GM12878 (cell line): ENCODE measurements at regions not wholly inside any gene's neighbourhood (a gene's known extent, or its start where the extent isn't known, plus 50 kb on each side); places are given as distances from the start of the nearest gene placed in this dataset.

Experiments
- ATAC-seq: fragments of 200-7000 bp; cut with Tn5 transposase; 3 replicates; pipeline ENCODE4 v1.9.1; 2020; ENCODE audit warnings: mild to moderate bottlenecking, moderate library complexity
- BruUV-seq: library from RNA; stranded (reverse); fragments of 400-500 nt; replicated peaks from 2 replicates; lab custom pipeline; 2021; lab: Mats Ljungman, UMichigan
- CTCF ChIA-PET: fragments of 300-600 bp; sonication (Branson Sonifier 250); formaldehyde crosslinking; extraction: SDS; loops from one replicate; lab custom pipeline; 2021; ENCODE audit warnings: inconsistent platforms; lab: Yijun Ruan, JAX
- POLR2A ChIA-PET: fragments of 350-600 bp; formaldehyde crosslinking; extraction: SDS; loops from one replicate; lab custom pipeline; 2021; ENCODE audit warnings: inconsistent platforms; lab: Charles Lee
- RAD21 ChIA-PET: fragments of 300-600 bp; sonication (Branson Sonifier 250); formaldehyde crosslinking; loops from one replicate; lab custom pipeline; 2023; ENCODE audit warnings: antibody characterized with exemption; ENCODE audit not compliant: unreplicated experiment; lab: Charles Lee
- SMC1A ChIA-PET: fragments of 300-600 bp; sonication (Branson Sonifier 250); formaldehyde crosslinking; loops from one replicate; lab custom pipeline; 2023; ENCODE audit not compliant: unreplicated experiment, uncharacterized antibody; lab: Charles Lee
- DNase-seq: peaks from one replicate; pipeline ENCODE4 v3.0.0-alpha.2; 2011; ENCODE audit warnings: low read depth, low spot score
- FAIRE-seq: peaks from 3 replicates; lab custom pipeline; 2011; peaks lifted over from hg19 to GRCh38; lab: Jason Lieb, UNC
- H2AFZ ChIP-seq: 2 replicates; pipeline ENCODE4 v1.6.0; 2011; ENCODE audit warnings: low read depth, low read length, control low read depth; ENCODE audit not compliant: control insufficient read depth
- H3K27ac ChIP-seq: 2 replicates; pipeline ENCODE4 v1.5.1; 2011; ENCODE audit warnings: control low read depth; ENCODE audit not compliant: control insufficient read depth, insufficient read depth
- H3K27me3 ChIP-seq, 2 experiments: replicated peaks in 1 of 2; 2 replicates each; pipeline versions ENCODE4 v1.6.0 to v1.6.1; 2011; ENCODE audit warnings: low read length in 1 of 2; ENCODE audit not compliant: control insufficient read depth in 2 of 2, insufficient read depth in 2 of 2
- H3K36me3 ChIP-seq, 2 experiments: 2 replicates each; pipeline ENCODE4 v1.5.1; 2011; ENCODE audit warnings: low read length in 1 of 2; ENCODE audit not compliant: control insufficient read depth in 2 of 2, insufficient read depth in 2 of 2
- H3K4me1 ChIP-seq: 2 replicates; pipeline ENCODE4 v1.6.1; 2011; ENCODE audit warnings: mild to moderate bottlenecking, low read length, moderate library complexity, mixed read lengths; ENCODE audit not compliant: control insufficient read depth, insufficient read depth
- H3K4me2 ChIP-seq: 2 replicates; pipeline ENCODE4 v1.6.0; 2011; ENCODE audit warnings: control low read depth; ENCODE audit not compliant: control insufficient read depth, insufficient read depth
- H3K4me3 ChIP-seq: fragments of 200-600 bp; sonication (generic); 2 replicates; pipeline ENCODE4 v1.5.1; 2016
- H3K79me2 ChIP-seq: 2 replicates; pipeline ENCODE4 v1.6.0; 2011; ENCODE audit warnings: low read length; ENCODE audit not compliant: control insufficient read depth, insufficient read depth
- H3K9ac ChIP-seq: 2 replicates; pipeline ENCODE4 v1.8.0; 2011; ENCODE audit warnings: low read length, control low read depth, mixed read lengths; ENCODE audit not compliant: control insufficient read depth, insufficient read depth
- H3K9me3 ChIP-seq: replicated peaks from 3 replicates; pipeline ENCODE4 v1.5.1; 2011; ENCODE audit warnings: mild to moderate bottlenecking, low read length; ENCODE audit not compliant: control insufficient read depth, insufficient read depth
- H4K20me1 ChIP-seq: 2 replicates; pipeline ENCODE4 v1.6.0; 2011; ENCODE audit not compliant: control insufficient read depth, insufficient read depth
- BCL11A ChIP-seq: IDR thresholded peaks from 2 replicates; pipeline ENCODE4 v1.6.1; 2011; ENCODE audit warnings: low read depth, low read length
- BCL3 ChIP-seq: IDR thresholded peaks from 2 replicates; pipeline ENCODE4 v1.6.1; 2011; ENCODE audit warnings: borderline replicate concordance, low read depth, mild to moderate bottlenecking, moderate library complexity, low read length; ENCODE audit not compliant: insufficient read depth, poor library complexity, severe bottlenecking
- CBX3 ChIP-seq: fragments of 200-600 bp; sonication (generic); IDR thresholded peaks from 2 replicates; pipeline ENCODE4 v1.6.1; 2016; ENCODE audit warnings: low read depth, borderline replicate concordance
- NFXL1 ChIP-seq: fragments of 450-650 bp; IDR thresholded peaks from 2 replicates; pipeline ENCODE4 v1.6.1; 2017; ENCODE audit warnings: antibody characterized with exemption, mild to moderate bottlenecking, borderline replicate concordance
- NFYA ChIP-seq: IDR thresholded peaks from 2 replicates; pipeline ENCODE4 v1.6.1; 2011; ENCODE audit warnings: low read depth, mild to moderate bottlenecking, low read length, improper control_type of control experiment, borderline replicate concordance
- PAX5 ChIP-seq: IDR thresholded peaks from 2 replicates; pipeline ENCODE4 v1.6.1; 2011; ENCODE audit warnings: low read depth, low read length, borderline replicate concordance
- PAX8 ChIP-seq: fragments of 450-650 bp; IDR thresholded peaks from 2 replicates; pipeline ENCODE4 v1.6.1; 2017; ENCODE audit warnings: mild to moderate bottlenecking, moderate library complexity
- POLR2AphosphoS5 ChIP-seq: IDR thresholded peaks from 2 replicates; pipeline ENCODE4 v1.6.1; 2011; ENCODE audit warnings: mild to moderate bottlenecking, low read length, inconsistent platforms
- POU2F2 ChIP-seq: IDR thresholded peaks from 3 replicates; pipeline ENCODE4 v1.6.1; 2011; ENCODE audit warnings: low read depth, mild to moderate bottlenecking, low read length, borderline replicate concordance
- SIN3A ChIP-seq: IDR thresholded peaks from 2 replicates; pipeline ENCODE4 v1.6.1; 2012; ENCODE audit warnings: low read depth, low read length, improper control_type of control experiment
- STAT1 ChIP-seq: fragments of 450-650 bp; conservative IDR thresholded peaks from 2 replicates; pipeline ENCODE4 v1.6.1; 2014; ENCODE audit warnings: antibody characterized with exemption, mild to moderate bottlenecking
- TCF12 ChIP-seq: IDR thresholded peaks from 2 replicates; pipeline ENCODE4 v1.6.1; 2011; ENCODE audit warnings: low read depth, mild to moderate bottlenecking, low read length
- TCF7 ChIP-seq: IDR thresholded peaks from 2 replicates; pipeline ENCODE4 v1.6.1; 2014; ENCODE audit warnings: antibody characterized with exemption, borderline replicate concordance
- WRNIP1 ChIP-seq: IDR thresholded peaks from 2 replicates; pipeline ENCODE4 v1.6.1; 2011; ENCODE audit warnings: low read depth, low read length, improper control_type of control experiment, borderline replicate concordance
- WGBS: methylation state at CpG from one replicate; pipeline ENCODE4 v1.1.6; 2016; ENCODE audit warnings: low lambda C conversion rate; ENCODE audit not compliant: insufficient replicate concordance, insufficient coverage; ENCODE audit errors: missing lambda C conversion rate; 5-methylcytosine and 5-hydroxymethylcytosine counted together
- in situ Hi-C: fragments of 300-500 bp; cut with MboI; formaldehyde crosslinking; loops from 9 replicates; pipeline ENCODE4 v1.14.3; 2018; ENCODE audit warnings: mixed read lengths
- intact Hi-C: fragments of 100-400 bp; cut with micrococcal nuclease; formaldehyde crosslinking; loops from one replicate; pipeline ENCODE4 v1.14.2; 2022; ENCODE audit not compliant: unreplicated experiment
- TF ChIP-seq, protein P1 (sequence below): fragments of 450-650 bp; IDR thresholded peaks from 2 replicates; pipeline ENCODE4 v1.6.1; 2017; ENCODE audit warnings: antibody characterized with exemption, mild to moderate bottlenecking, moderate library complexity

GRCh38 chr7:25982684-25983083 is 169.3 kb upstream of the NFE2L3 start:
- no peaks in the 10 kb centered on the region for H3K79me2 ChIP-seq
- WGBS: 63% methylated on average over 2 of the region's 2 CpGs
- H4K20me1 ChIP-seq: no peaks in the 10 kb centered on the region
- TF ChIP-seq STAT1 (no peak), PAX8 (no peak), NFYA (no peak)
- TF ChIP-seq, protein P1, sequence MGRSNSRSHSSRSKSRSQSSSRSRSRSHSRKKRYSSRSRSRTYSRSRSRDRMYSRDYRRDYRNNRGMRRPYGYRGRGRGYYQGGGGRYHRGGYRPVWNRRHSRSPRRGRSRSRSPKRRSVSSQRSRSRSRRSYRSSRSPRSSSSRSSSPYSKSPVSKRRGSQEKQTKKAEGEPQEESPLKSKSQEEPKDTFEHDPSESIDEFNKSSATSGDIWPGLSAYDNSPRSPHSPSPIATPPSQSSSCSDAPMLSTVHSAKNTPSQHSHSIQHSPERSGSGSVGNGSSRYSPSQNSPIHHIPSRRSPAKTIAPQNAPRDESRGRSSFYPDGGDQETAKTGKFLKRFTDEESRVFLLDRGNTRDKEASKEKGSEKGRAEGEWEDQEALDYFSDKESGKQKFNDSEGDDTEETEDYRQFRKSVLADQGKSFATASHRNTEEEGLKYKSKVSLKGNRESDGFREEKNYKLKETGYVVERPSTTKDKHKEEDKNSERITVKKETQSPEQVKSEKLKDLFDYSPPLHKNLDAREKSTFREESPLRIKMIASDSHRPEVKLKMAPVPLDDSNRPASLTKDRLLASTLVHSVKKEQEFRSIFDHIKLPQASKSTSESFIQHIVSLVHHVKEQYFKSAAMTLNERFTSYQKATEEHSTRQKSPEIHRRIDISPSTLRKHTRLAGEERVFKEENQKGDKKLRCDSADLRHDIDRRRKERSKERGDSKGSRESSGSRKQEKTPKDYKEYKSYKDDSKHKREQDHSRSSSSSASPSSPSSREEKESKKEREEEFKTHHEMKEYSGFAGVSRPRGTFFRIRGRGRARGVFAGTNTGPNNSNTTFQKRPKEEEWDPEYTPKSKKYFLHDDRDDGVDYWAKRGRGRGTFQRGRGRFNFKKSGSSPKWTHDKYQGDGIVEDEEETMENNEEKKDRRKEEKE: no peak
- no peak overlapping the region for H3K4me2 ChIP-seq
- RAD21 ChIA-PET: no interaction called here
- CTCF ChIA-PET: no interaction called here
- H3K9me3 ChIP-seq: no peaks in the 10 kb centered on the region; the same call in 2 of the 3 replicates
- ATAC-seq (no peak), DNase-seq (no peak), FAIRE-seq (no peak)
- H3K9ac ChIP-seq: no peak overlapping the region
- H3K4me3 ChIP-seq: no peak overlapping the region
- SMC1A ChIA-PET: no interaction called here
- H3K27ac ChIP-seq: no peak overlapping the region
- no TSS peak for BruUV-seq
- in situ Hi-C loops (no loop called here), intact Hi-C loops (no loop called here)
- POLR2A ChIA-PET: no interaction called here
- no peaks in the 10 kb centered on the region for H3K36me3 ChIP-seq
- H3K4me1 ChIP-seq: no peaks in the 10 kb centered on the region
- H3K27me3 ChIP-seq: no peaks in the 10 kb centered on the region
- no peak overlapping the region for H2AFZ ChIP-seq

DNA sequence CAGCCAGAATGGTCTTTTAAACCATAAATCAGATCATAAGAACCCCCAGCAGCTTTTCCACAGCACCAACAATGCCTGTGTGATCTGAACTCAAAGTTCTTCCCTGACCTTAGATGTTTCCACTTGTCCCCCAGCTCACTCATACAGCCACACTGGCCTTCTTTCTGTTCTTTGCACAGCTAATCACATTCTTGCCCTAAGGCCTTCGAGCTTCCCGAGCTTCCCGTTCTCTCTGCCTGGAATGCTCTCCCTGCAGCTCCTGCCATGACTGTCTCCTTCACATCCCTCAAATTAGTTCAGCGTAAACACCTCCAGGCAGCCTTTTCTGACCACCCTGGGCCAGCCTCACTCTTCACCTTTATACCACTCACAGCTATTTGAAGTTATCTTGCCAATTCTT is 166.8 kb upstream of the NFE2L3 start:
- RAD21 ChIA-PET: interaction anchor here (0.7 kb wide), 1 partner anchor 10 kb away, joined by 3 read pairs; no protein-coding TSS in a partner anchor
- TF ChIP-seq NFYA (no peak), CBX3 (no peak), PAX5 (no peak), POLR2AphosphoS5 (no peak), NFXL1 (no peak), BCL3 (no peak), BCL11A (no peak), SIN3A (no peak), TCF7 (no peak), TCF12 (no peak), WRNIP1 (no peak), POU2F2 (no peak)

More for the DNA sequence above, 166.8 kb upstream of the NFE2L3 start:
- no peak for FAIRE-seq
- CTCF ChIA-PET: interaction anchor here (1.0 to 1.1 kb wide), 2 partner anchors 18 to 93 kb away, joined by 3 read pairs; no protein-coding TSS in a partner anchor
- in situ Hi-C loops: no loop called here
- H3K4me2 ChIP-seq: no peak overlapping the region
- no peaks in the 10 kb centered on the region for H3K36me3 ChIP-seq
- H4K20me1 ChIP-seq: no peaks in the 10 kb centered on the region
- SMC1A ChIA-PET: interaction anchor here (0.7 to 1.0 kb wide), 2 partner anchors 58 to 393 kb away, joined by 3 to 4 read pairs; no protein-coding TSS in a partner anchor
- H3K79me2 ChIP-seq: no peaks in the 10 kb centered on the region
- POLR2A ChIA-PET: no interaction called here
- ATAC-seq: no peak
- no peak overlapping the region for H2AFZ ChIP-seq
- no peak overlapping the region for H3K4me3 ChIP-seq
- H3K4me1 ChIP-seq: no peaks in the 10 kb centered on the region
- H3K27ac ChIP-seq: no peak overlapping the region
- no peak overlapping the region for H3K9ac ChIP-seq
- 57% methylated on average over 4 of the region's 4 CpGs for WGBS
- intact Hi-C loops: no loop called here
- no peaks in the 10 kb centered on the region; the same call in 2 of the 3 replicates for H3K9me3 ChIP-seq
- H3K27me3 ChIP-seq: no peaks in the 10 kb centered on the region
- no peak for DNase-seq
- BruUV-seq: no TSS peak
